LNCaP clone FGC (cell line): ENCODE measurements at regions not wholly inside any gene's neighbourhood (a gene's known extent, or its start where the extent isn't known, plus 50 kb on each side); places are given as distances from the start of the nearest gene placed in this dataset.
"Not testable (repeated sequence)": the region's sequence is repeated elsewhere in the genome, so short reads cannot be mapped to it uniquely, and the experiment has no call there.

Source experiments
- DNase-seq: peaks from one replicate; pipeline ENCODE4 v3.0.0-alpha.2; 2011; ENCODE audit warnings: low read depth
- H3K4me3 ChIP-seq: 2 replicates; pipeline ENCODE4 v1.5.1; 2011; ENCODE audit warnings: mild to moderate bottlenecking, low read depth, low read length, control low read depth
- CTCF ChIP-seq: IDR thresholded peaks from 2 replicates; pipeline ENCODE4 v1.5.1; 2012; ENCODE audit warnings: mild to moderate bottlenecking; ENCODE audit not compliant: control insufficient read depth, insufficient read depth; ENCODE audit errors: extremely low read depth

- DNase-seq, result no peak
- H3K4me3 ChIP-seq, result no peak overlapping the region
- TF ChIP-seq CTCF, result no peak
Observed at GRCh38 chr9:22645893-22646292, 199.3 kb downstream of the DMRTA1 start.

DNA sequence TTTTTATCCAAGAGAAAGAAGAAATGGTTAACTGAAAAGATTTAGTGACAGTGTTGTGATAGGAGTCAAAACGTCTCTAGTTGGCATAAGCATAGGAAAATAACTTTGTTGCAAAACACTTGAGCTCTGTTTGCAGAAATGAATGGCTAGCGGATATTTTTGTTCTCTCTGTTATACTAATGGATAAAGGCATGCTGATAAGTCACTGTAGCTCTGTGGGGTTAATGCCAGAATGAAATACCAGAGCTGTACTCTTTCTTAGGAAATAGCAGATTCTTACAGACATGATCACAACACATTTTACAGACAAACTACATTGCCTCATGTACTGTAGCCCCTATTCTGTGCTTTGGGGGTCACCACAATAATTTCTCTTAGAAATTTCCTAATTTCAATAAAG is 202.8 kb downstream of the DMRTA1 start:
- H3K4me3 ChIP-seq, result no peak overlapping the region
- no peak for DNase-seq
- TF ChIP-seq CTCF, result no peak

DNA sequence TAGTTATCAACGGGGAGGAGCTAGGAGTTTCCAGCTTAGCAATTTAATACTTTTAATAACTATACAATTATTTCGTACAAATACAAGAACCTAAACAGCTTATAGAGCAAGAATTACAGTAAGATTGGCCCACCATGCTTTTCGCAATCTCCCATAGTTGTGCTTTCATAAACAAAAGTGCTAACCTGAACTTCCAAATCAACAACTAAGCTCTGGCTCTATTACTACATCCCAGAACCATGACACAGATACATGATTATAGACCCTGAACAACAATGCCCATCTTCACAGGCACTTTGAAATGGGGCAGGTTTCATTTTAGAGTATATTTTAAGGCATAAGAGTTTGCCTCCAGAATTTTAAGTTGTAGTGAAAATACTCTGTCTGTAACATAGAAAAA is 203.5 kb downstream of the DMRTA1 start:
- no peak overlapping the region for H3K4me3 ChIP-seq
- DNase-seq, result no peak
- no peak for TF ChIP-seq CTCF

GRCh38 chr9:22650946-22651345 is 204.3 kb downstream of the DMRTA1 start:
- no peak for TF ChIP-seq CTCF
- no peak for DNase-seq
- no peak overlapping the region for H3K4me3 ChIP-seq

DNA sequence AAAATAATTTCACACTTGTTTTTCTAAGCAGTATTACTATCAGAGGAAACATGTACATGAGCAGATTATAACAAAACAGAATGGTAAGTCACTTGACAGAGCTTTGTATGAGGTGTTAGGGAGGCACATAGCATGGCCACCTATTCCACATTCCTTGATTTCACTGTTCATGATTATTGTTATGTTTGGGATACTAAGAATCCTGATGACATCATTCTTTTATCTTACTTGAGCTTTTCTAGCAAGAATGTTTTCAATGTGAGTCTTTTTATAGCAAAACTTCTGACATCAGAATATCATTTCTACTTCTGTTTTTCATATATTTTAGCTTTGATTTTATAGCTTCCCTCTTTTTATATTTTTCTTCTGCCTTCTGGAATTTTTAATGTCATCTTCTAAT is 208.2 kb downstream of the DMRTA1 start:
- no peak overlapping the region for H3K4me3 ChIP-seq
- TF ChIP-seq CTCF, result no peak
- no peak for DNase-seq

DNA sequence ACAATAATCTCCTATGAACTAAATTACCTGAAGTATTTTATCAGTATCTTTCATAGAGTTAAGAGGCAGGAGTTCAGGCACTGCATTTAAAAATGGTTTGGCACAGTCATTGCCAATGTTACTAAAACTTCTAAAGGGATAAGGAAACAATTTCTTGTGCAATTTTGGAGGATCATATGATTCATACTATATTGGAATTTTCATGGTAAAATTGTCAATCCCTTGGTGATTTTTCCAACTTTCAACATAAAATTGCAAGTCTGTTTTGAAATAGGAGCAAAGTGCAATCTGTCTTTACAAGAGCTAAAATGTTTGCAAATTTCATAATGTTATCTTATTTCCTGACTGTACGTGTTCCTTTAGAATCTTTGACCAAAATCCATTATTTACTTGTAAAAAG is 211.1 kb downstream of the DMRTA1 start:
- DNase-seq, result no peak
- TF ChIP-seq CTCF, result no peak
- no peak overlapping the region for H3K4me3 ChIP-seq

DNA sequence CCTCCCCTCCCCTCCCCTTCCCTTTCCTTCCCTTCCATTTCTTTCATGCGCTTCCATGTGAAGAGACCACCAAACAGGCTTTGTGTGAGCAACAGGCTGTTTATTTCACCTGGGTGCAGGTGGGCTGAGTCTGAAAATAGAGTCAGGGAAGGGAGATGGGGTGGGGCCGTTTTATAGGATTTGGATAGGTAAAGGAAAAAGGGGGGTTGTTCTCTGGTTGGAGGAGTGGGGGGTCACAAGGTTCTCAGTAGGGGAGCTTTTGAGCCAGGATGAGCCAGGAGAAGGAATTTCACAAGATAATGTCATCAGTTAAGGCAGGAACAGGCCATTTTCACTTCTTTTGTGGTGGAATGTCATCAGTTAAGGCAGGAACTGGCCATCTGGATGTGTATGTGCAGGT is 211.9 kb downstream of the DMRTA1 start:
- not testable (repeated sequence) for DNase-seq, H3K4me3 ChIP-seq

DNA sequence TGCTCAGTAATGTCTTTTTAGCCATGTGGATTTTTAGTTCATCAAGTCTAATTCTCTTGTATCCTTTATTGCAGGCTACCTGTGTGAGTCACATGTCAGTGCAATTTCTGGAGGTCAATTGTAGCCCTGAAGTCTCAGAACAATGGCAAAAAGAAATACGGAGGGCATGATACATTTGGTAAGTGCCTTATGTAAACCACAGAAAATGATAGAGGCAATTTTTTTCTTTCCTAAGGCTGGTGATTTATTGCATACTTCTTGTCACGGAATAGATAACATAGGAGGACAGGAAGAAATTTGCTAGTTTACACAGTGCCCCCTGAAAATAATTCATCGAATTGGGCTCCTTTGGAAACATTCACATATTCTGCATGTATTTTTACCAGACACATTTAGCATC is 235.9 kb downstream of the DMRTA1 start:
- DNase-seq, result no peak
- no peak overlapping the region for H3K4me3 ChIP-seq
- no peak for TF ChIP-seq CTCF
